Caco-2 (cell line): ENCODE measurements at regions not wholly inside any gene's neighbourhood (a gene's known extent, or its start where the extent isn't known, plus 50 kb on each side); places are given as distances from the start of the nearest gene placed in this dataset.

Experiments used
- BruUV-seq: library from RNA; stranded (reverse); fragments of 400-500 nt; replicated peaks from 2 replicates; lab custom pipeline; 2021; lab: Mats Ljungman, UMichigan
- CTCF ChIA-PET: fragments of 300-600 bp; sonication (Branson Sonifier 250); formaldehyde crosslinking; loops from one replicate; lab custom pipeline; 2022; ENCODE audit warnings: antibody characterized with exemption; lab: Charles Lee
- POLR2A ChIA-PET: fragments of 300-600 bp; sonication (Branson Sonifier 250); formaldehyde crosslinking; loops from one replicate; lab custom pipeline; 2022; ENCODE audit warnings: antibody characterized with exemption; lab: Charles Lee
- DNase-seq, 2 experiments: peaks; one replicate each; pipeline versions ENCODE4 v3.0.0 to v3.0.0-alpha.2; 2020 to 2022
- H3K27me3 ChIP-seq: replicated peaks from 2 replicates; pipeline ENCODE4 v1.6.0; 2011; ENCODE audit warnings: low read length; ENCODE audit not compliant: control insufficient read depth, insufficient read depth
- H3K36me3 ChIP-seq: 2 replicates; pipeline ENCODE4 v1.5.1; 2011; ENCODE audit warnings: low read length; ENCODE audit not compliant: control insufficient read depth, insufficient read depth
- H3K4me1 ChIP-seq: fragments of 250-450 bp; sonication (Bioruptor Pico); 2 replicates; pipeline ENCODE4 v1.5.1; 2020; ENCODE audit warnings: mild to moderate bottlenecking
- H3K4me3 ChIP-seq: 2 replicates; pipeline ENCODE4 v1.5.1; 2011; ENCODE audit warnings: low read depth, mild to moderate bottlenecking, control low read depth, low read length
- H3K9me3 ChIP-seq: fragments of 250-450 bp; sonication (Bioruptor Pico); 2 replicates; pipeline ENCODE4 v1.5.1; 2020; ENCODE audit warnings: mild to moderate bottlenecking, moderate library complexity
- H3K27ac Mint-ChIP-seq: one replicate; pipeline ENCODE4 v1.8.0; 2022; ENCODE audit warnings: mixed read lengths; ENCODE audit not compliant: unreplicated experiment
- H3K27me3 Mint-ChIP-seq: one replicate; pipeline ENCODE4 v1.8.0; 2022; ENCODE audit warnings: mixed read lengths; ENCODE audit not compliant: insufficient read depth, unreplicated experiment
- H3K36me3 Mint-ChIP-seq: one replicate; pipeline ENCODE4 v1.8.0; 2022; ENCODE audit warnings: mild to moderate bottlenecking, mixed read lengths; ENCODE audit not compliant: insufficient read depth, unreplicated experiment
- H3K4me1 Mint-ChIP-seq: one replicate; pipeline ENCODE4 v1.8.0; 2022; ENCODE audit warnings: low read depth, mixed read lengths; ENCODE audit not compliant: unreplicated experiment
- H3K4me3 Mint-ChIP-seq: one replicate; pipeline ENCODE4 v1.8.0; 2022; ENCODE audit warnings: mild to moderate bottlenecking, moderate library complexity, mixed read lengths; ENCODE audit not compliant: unreplicated experiment
- H3K9me3 Mint-ChIP-seq: one replicate; pipeline ENCODE4 v1.8.0; 2022; ENCODE audit warnings: mixed read lengths; ENCODE audit not compliant: unreplicated experiment
- CTCF ChIP-seq, 2 experiments: fragments of 200-600 bp in 1 of 2; IDR thresholded peaks; 1 replicate in 1 of 2; 2 replicates in 1 of 2; pipeline versions ENCODE4 v1.5.1 to v1.8.0; 2011 to 2022; ENCODE audit warnings: antibody characterized with exemption in 1 of 2, control low read depth in 1 of 2, inconsistent platforms in 1 of 2, low read depth in 1 of 2, low read length in 1 of 2, mild to moderate bottlenecking in 1 of 2, moderate library complexity in 1 of 2; ENCODE audit not compliant: insufficient read depth in 1 of 2, severe bottlenecking in 1 of 2, unreplicated experiment in 1 of 2
- intact Hi-C: fragments of 100-400 bp; cut with micrococcal nuclease; formaldehyde crosslinking; loops from one replicate; pipeline ENCODE4 v1.10.0; 2022; ENCODE audit not compliant: unreplicated experiment

- no peak for TF ChIP-seq CTCF (IDR thresholded peaks at IDR 0.05; ENCODE audit: insufficient read depth in 1 of 2, low read depth in 1 of 2, low read length in 1 of 2, severe bottlenecking in 1 of 2, unreplicated experiment in 1 of 2)
- no peaks in the 10 kb centered on the region for H3K27me3 ChIP-seq
- H3K9me3 ChIP-seq = no peaks in the 10 kb centered on the region
- Mint-ChIP-seq H3K36me3 (no peaks in the 10 kb centered on the region), H3K27ac (no peak overlapping the region), H3K27me3 (peaks cover 40% of the 10 kb centered on the region), H3K4me1 (no peaks in the 10 kb centered on the region), H3K4me3 (no peak overlapping the region), H3K9me3 (no peaks in the 10 kb centered on the region)
- no TSS peak for BruUV-seq
- intact Hi-C loops = no loop called here
- CTCF ChIA-PET = no interaction called here
- no peaks in the 10 kb centered on the region for H3K36me3 ChIP-seq
- POLR2A ChIA-PET = no interaction called here
- H3K4me3 ChIP-seq = no peak overlapping the region
- no peaks in the 10 kb centered on the region for H3K4me1 ChIP-seq
- DNase-seq = no peak
Measured at GRCh38 chr15:77712438-77712837, 79.7 kb upstream of the LINGO1 start.

- no peak for DNase-seq
- intact Hi-C loops = no loop called here
- ChIA-PET CTCF (no interaction called here), POLR2A (no interaction called here)
- BruUV-seq = no TSS peak
- Mint-ChIP-seq H3K36me3 (no peaks in the 10 kb centered on the region), H3K27ac (no peak overlapping the region), H3K4me1 (no peaks in the 10 kb centered on the region), H3K27me3 (peaks cover 40% of the 10 kb centered on the region), H3K9me3 (no peaks in the 10 kb centered on the region), H3K4me3 (no peak overlapping the region)
- H3K4me3 ChIP-seq = no peak overlapping the region
- H3K4me1 ChIP-seq = no peaks in the 10 kb centered on the region
- no peak for TF ChIP-seq CTCF (IDR thresholded peaks at IDR 0.05; ENCODE audit: insufficient read depth in 1 of 2, low read depth in 1 of 2, low read length in 1 of 2, severe bottlenecking in 1 of 2, unreplicated experiment in 1 of 2)
- H3K36me3 ChIP-seq = no peaks in the 10 kb centered on the region
- H3K27me3 ChIP-seq = no peaks in the 10 kb centered on the region
- no peaks in the 10 kb centered on the region for H3K9me3 ChIP-seq
Measured at GRCh38 chr15:77710637-77711036, 77.9 kb upstream of the LINGO1 start.

GRCh38 chr15:77710206-77710605 is 77.5 kb upstream of the LINGO1 start:
- H3K36me3 Mint-ChIP-seq = no peaks in the 10 kb centered on the region
- no peak overlapping the region for H3K27ac Mint-ChIP-seq
- Histone ChIP-seq H3K4me3 (no peak overlapping the region), H3K36me3 (no peaks in the 10 kb centered on the region), H3K27me3 (no peaks in the 10 kb centered on the region), H3K9me3 (no peaks in the 10 kb centered on the region), H3K4me1 (no peaks in the 10 kb centered on the region)
- no peaks in the 10 kb centered on the region for H3K4me1 Mint-ChIP-seq
- H3K27me3 Mint-ChIP-seq = peaks cover 40% of the 10 kb centered on the region
- CTCF ChIA-PET = no interaction called here
- intact Hi-C loops = no loop called here
- no TSS peak for BruUV-seq
- TF ChIP-seq CTCF (IDR thresholded peaks at IDR 0.05; ENCODE audit: insufficient read depth in 1 of 2, low read depth in 1 of 2, low read length in 1 of 2, severe bottlenecking in 1 of 2, unreplicated experiment in 1 of 2) = no peak
- no peaks in the 10 kb centered on the region for H3K9me3 Mint-ChIP-seq
- POLR2A ChIA-PET = no interaction called here
- DNase-seq = no peak
- no peak overlapping the region for H3K4me3 Mint-ChIP-seq
